Caki2 (cell line): ENCODE measurements at regions not wholly inside any gene's neighbourhood (a gene's known extent, or its start where the extent isn't known, plus 50 kb on each side); places are given as distances from the start of the nearest gene placed in this dataset.
A peak's percentile ranks its signal among the peaks of the same experiment; 100 is the strongest.
"Not testable (repeated sequence)": the region's sequence is repeated elsewhere in the genome, so short reads cannot be mapped to it uniquely, and the experiment has no call there.

Source experiments
- DNase-seq: peaks from one replicate; pipeline ENCODE4 v3.0.0-alpha.2; 2015; ENCODE audit warnings: low read depth
- in situ Hi-C: cut with HindIII; loops from 2 replicates; pipeline ENCODE4 v1.10.0; 2016; ENCODE audit warnings: low sequenced_read_pairs, low pct_unique_long_range_greater_than_20kb, mixed read lengths

DNA sequence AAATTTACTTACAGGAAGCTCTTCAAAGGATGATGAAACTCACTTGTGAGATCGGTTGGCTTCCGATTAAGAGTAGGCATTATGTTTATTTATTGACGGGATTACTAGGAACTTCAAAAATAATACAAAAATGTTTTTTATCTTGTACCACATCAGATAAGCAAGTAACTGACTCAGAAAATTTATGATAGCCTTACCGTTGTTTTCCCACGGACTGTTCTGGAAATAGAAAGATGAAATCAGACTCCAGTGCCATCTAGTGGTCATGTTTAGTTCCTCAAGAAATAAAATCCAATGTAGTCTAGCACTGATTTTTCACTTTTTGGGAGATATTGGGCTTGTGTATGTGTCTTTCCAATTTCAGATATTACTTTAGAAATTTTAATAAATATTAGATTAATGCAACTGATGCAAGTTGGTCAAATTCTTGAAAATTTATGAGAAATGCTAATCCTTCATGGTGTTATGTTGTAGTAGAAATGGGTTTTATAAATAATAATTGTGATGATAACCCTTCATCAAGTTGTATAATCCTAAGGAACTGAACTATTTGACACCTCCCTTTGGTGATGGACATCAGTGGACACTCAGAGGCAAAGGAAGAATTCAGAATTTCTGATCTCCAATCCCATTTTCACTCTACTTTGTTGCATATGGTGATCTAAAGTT is 168.8 kb downstream of the TMEM26 start:
- peak; percentile 51 for DNase-seq
- in situ Hi-C loops, result no loop called here

DNA sequence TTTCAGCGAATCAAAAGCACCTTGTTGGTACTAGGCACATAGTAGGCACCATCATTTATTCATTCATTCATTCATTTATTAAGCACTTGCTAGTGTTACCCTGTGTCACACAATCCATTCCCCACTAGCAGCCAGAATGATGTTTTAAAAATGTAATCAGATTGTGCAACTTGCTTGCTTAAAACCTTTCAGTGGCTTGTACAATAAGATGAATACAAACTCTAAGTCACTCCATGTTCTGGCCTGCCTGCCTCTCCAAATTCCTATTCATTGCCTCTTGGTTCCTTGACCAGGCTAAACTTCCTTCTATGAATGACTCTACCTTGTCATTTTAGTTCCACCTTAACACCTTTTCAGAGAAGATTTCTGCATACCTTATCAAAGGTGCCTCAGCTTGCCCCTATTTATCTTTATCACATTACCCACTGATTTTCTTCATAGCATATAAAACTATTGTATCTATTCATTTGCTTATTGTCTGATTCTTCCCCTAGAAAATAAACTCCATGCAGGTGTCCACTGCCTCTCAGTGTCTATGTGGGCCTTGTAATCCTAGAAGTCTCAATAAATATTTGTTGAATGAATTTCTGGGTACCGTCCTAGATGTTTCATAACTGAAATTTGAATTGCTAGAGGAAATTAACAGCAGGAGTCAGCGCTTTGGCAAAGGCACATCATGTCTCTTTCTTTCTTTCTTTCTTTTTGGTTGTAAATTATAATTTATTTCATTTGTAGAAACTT is 169.5 kb downstream of the TMEM26 start:
- DNase-seq, result no peak
- in situ Hi-C loops, result no loop called here

DNA sequence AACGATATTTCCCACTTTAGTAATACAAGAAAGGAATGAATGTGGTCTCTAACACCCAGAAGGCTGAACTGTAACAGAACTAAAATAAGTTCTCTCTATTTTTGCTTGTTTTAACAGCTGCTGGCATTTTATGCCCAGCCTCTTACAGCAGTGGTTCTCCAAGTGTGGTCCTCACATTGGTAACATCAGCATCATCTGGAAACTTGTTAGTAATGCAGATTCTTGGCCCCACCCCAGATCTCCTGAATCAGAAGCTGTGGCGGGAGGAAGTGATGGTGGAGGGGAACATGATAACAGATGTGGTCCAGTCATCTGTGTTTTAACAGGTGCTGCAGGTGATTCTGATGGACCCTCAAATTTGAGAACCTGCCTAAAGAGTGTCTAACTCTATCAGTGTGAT is 170.1 kb downstream of the TMEM26 start:
- in situ Hi-C loops, result no loop called here
- DNase-seq, result no peak

DNA sequence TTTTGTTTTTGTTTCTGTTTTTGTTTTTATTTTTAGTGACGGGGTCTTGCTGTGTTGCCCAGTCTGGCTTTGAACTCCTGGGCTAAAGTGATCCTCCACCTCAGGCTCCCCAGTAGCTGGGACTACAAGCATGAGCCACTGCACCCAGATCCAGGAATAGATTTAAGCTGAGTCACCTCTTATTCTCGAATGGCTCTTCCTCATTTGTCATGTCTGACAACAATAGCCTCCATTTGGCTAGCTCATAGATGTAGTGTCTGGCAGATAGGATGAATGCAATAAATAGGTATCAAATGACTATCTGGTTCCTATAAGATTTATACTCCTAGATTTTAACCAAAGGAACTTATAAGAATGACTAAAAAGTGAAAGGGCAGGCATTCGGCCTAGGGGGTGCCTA is 172.9 kb downstream of the TMEM26 start:
- DNase-seq, result peak; percentile 19
- in situ Hi-C loops, result no loop called here

DNA sequence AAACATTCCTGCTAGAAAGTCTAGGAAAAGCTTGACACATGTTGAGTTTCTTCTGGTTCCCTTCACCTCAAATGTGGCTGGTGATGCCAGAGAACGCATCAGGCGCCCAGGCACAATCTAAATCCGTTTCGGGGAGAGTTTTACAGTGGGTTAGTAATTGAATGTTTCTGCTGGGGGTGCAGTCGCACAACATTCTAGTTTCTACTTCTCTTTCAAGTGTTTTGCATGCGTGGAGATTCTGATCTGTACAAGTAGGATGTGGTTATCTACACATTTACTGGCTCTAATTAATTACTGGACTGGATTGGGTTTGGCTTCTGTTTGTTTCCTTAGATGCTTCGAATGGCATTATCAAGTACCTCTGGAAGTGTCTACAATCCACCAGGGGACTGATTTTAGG is 173.8 kb downstream of the TMEM26 start:
- in situ Hi-C loops, result no loop called here
- DNase-seq, result no peak

DNA sequence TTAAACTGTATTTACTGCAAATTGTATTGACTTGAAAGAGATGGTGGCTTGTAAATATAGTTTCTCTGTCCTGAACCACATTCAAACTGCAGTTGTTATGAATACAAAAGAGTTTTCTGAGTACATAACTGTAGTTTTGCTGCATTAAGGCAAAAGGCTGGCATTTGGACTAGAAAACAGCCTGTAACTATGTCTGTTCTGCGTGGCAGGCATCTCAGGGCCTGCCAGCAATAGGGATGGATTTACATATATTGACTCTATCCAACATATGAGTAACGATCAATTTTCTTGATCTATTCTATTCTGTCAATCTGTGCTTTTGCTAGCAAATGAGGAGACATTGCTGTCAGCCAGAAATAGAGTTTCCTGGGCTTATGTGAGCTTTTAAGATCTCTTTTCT is 174.6 kb downstream of the TMEM26 start:
- in situ Hi-C loops, result no loop called here

DNA sequence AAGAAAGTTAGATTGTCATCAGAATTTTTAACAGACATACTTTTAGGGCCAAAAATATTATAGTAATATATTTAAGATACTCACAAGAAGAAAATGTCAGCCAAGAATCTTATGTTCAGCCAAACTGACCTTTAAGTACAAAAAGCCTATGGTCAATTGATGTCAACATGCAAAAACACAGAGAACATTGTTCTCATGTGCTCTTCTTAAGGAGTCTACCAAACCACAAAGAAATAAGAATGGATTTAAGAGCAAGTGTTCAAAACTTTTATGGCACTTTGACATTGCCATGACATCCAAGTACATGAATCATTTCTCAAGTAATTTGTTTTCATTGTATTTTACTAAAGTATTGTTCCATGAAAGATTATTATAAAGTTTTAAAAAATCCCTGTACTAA is 180.4 kb downstream of the TMEM26 start:
- in situ Hi-C loops, result no loop called here

More for the DNA sequence above, 174.6 kb downstream of the TMEM26 start:
- DNase-seq, result no peak

DNA sequence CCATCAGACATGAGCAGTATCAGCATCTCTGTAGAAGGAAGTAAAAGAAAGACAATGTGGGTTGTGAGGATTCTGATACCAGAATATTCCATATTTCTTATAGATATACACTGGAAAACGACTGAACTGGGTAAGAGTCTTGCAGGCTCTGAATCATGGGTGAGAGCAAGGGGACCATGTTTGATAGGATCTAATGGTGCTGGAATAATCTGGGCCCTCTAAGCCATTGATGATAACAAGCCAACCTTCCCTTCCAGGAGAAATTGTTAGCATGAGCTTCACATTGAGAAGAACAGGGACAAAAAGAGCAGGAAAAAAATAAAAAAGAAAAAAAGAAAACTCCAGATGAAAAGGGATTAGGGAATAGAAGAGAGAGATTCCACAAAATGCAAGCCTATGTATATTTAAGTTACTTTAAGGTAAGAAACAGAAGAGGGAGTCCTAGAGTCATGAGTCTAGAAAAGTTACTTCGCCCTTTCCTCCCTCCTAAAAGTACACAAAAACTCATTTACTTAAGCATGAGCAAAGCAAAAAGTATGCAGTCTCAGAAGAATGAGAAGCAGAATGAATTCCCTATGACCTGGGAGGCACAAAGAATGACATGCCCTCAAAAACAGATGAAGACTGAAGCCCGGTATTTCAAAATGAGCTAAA is 181.9 kb downstream of the TMEM26 start:
- in situ Hi-C loops, result no loop called here

More for the DNA sequence above, 180.4 kb downstream of the TMEM26 start:
- no peak for DNase-seq

DNA sequence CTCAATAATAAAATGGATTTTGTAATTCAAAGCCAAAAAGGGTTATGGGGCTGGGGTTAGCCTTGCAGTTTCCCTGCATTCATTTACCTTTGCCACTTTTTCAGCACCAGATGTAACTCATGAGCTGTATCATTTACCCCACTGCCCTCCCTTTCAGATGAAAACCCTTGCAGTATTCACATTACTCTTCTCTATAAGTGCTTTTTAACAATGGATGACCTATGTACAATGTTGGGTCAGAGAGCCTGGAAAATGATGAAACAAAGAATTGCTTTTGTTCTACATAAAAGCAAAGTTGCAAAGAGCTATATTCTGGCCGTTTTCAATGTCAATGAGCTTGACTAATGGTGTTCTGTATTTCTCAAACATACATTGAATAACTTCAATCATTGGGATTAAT is 189.7 kb downstream of the TMEM26 start:
- in situ Hi-C loops, result no loop called here
- DNase-seq, result no peak

More for the DNA sequence above, 181.9 kb downstream of the TMEM26 start:
- DNase-seq, result peak; percentile 57

DNA sequence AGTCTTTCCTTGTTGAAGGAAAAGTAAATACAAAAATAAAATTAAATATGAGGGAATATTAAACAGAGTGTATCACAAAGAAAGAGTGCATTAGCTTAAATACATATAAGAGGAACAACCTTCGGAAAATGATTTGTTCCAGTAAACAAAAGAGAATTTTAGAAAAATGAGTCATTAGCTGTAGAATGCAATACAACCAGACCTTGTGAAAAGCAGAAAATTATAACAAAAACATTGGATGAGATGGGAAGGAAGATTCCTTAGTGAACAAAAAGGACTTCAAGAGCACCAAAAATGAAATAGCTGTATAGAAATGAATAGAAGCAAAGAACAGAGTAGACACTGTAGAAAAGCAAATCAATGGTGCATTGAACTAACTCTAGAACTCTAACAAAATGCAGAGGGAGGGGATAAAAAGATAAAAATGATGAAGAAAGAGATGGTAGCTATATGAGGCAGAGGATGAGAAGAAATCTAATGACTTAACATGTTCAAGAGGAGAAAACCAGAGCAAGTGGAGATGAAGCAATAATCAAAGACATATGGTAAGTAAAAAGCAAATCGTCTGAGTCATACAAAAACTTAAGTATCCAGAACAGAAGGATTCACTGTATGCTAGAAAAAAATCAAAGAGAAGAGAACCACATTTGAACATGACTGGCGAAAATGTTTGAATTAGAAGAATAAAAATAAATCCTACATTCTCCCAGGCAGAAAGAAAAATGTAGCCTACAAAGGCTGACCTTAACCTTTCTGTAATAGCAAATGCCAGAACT is 190.5 kb downstream of the TMEM26 start:
- in situ Hi-C loops, result no loop called here

DNA sequence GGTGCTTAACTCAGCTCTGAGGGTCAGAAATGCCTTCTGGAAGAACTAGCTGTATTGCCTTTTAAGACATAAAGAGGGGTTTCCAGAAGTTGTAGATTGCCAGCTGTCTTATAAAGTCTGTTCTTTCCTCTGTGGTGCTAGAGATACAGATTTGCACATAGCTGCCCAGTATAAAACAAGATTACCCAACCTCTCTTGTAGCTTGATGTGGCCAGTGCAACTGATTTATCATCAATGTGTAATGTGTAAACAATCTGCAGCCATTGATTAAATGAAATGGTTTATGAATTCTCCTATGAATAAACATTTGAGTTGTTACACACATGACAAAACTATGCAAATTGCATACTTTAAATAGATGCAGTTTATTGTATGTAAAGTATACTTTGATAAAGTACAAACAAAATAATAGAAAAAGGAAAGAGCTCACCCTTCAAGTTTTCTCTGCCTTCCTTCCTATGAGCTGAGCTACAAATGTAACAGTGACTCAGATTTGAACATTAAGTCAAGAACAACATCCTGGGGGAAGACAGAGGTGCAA is 195.2 kb downstream of the TMEM26 start:
- no peak for DNase-seq
- in situ Hi-C loops, result no loop called here

More for the DNA sequence above, 190.5 kb downstream of the TMEM26 start:
- no peak for DNase-seq

DNA sequence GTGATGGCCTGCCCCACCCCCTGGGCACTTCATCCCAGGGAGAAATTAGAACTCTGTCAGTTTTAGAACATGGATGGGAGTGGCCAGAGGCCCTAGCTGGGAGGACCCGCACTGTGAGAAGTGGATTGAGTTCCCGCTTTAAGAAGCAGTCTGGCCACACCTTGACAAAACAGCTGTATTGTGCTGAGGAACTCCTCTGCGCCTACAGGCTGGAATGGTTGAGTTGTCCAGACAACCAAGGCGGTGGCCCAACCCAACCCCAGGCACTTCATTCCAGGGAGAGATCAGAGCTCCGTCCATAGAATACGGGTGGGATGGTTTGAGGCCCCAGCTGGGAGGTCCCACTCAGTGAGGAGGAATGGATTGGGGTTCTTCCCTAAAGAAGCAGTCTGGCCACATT is 196.0 kb downstream of the TMEM26 start:
- no peak for DNase-seq
- in situ Hi-C loops, result no loop called here

DNA sequence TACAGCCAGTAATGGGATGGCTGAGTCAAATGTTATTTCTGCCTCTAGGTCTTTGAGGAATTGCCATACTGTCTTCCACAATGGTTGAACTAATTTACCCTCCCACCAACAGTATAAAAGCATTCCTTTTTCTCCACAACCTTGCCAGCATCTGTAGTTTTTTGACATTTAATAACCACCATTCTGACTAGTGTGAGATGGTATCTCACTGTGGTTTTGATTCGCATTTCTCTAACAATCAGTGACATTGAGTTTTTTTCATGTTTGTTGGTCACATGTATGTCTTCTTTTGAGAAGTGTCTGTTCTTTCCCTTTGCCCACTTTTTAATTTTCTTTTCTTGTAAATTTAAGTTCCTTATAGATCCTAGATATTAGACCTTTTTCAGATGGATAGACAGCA is 200.9 kb downstream of the TMEM26 start:
- in situ Hi-C loops, DNase-seq: not testable (repeated sequence)

DNA sequence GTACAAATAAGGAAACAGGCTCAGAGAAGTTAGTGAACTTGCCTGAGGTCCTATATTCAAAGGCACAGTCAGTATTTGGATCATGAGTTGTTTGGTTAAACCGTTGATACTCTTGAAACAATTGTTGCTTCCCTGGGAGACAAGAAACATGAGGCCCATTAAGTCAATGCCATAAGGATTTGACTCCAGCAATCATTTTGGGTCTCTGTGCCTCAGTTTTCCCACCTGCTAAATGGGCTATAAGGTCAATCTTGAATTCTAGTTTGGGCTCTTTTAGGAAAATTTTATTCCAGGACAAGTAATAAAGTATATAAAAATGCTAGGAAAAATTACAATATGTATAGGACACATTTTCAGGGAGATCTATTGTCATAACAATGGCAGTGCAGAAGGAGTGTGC is 202.1 kb downstream of the TMEM26 start:
- in situ Hi-C loops, result no loop called here

DNA sequence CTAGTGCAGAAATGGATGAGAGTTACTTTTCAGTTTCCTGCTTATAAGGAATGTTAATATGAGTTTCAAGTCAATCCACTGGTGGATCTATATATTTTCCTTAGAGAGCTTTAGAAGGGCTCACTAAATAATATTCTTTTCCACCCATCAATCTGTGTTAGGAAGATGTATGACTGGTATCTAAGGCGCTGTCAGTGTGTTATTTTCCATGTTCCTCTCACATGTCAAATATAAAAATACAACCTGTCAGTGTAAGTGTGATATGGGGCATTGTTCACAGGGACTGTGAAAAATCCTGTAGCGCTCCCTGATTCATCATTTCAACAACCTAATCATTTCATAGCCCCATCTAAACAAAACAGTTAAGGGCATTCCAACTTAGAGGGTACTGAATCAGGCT is 203.1 kb downstream of the TMEM26 start:
- in situ Hi-C loops, result no loop called here
- DNase-seq, result no peak

More for the DNA sequence above, 202.1 kb downstream of the TMEM26 start:
- DNase-seq, result no peak

DNA sequence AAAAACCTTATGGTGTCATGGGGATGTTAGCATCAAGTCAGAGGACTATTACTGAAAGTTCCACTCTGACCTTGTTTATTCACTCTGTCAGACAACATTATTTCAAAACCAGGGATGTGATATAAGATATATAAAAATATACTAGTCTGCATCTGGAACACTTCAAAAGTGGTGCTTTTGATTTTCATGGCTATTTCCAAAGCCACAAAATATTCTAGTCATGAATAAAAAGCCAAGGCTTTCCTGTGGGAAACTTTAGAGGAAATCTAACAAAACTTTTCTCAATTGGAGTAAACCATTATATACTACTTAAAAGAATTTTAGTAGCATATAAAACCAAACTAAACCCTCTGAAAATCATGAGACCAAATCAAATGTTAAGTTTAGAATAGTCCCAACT is 205.2 kb downstream of the TMEM26 start:
- no peak for DNase-seq
- in situ Hi-C loops, result no loop called here

DNA sequence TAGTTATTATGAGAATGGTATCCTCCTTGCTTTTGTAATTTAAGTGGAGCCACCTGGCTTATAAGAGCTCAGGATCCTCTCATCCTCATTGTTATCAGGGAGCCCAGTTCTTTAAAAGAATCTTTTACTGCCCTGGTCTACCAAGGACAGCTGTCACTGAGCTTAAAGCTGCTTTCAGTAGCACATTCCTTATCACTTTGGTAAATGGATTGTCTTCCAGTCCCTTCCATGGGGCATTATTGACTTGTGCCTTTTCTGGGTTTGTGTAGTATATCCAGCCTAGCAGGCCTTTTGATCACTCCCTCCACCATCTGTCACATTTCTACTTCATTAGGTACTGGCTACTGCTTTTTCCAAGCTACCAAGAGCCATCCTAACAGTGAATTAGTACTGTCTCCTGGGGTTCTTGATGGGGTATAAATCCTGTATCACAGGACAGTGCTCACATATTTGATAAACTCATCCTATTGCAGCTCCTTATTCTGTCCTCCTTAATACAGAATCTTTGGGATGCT is 208.9 kb downstream of the TMEM26 start:
- in situ Hi-C loops, result no loop called here
- no peak for DNase-seq

DNA sequence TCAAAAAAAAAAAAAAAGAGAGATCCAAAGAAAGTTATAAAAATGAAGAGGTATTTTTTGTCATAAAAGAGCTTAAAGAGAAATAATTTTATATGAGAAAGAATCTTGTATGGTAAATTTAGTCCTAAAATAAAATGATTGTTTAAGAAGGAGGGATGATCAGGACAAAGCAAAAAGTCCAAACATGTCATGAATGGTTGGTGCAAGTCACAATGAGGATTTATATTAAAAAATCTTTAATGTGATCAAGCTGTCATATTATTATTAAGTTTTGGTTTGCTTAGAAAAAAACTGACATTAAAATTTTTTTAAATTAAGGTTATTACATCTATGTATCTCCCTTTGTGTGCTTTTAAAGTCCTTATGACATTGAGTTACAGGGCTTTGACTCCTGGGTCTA is 220.4 kb downstream of the TMEM26 start:
- DNase-seq, result no peak
- in situ Hi-C loops, result no loop called here
